ENCODE measurements at regions not wholly inside any gene's neighbourhood (a gene's known extent, or its start where the extent isn't known, plus 50 kb on each side); places are given as distances from the start of the nearest gene placed in this dataset.

- no peak for TF ChIP-seq CTCF (IDR thresholded peaks at IDR 0.05; ENCODE audit: unreplicated experiment)
- DNase-seq (ENCODE audit: unreplicated experiment), result no peak
- Mint-ChIP-seq H3K4me3 (ENCODE audit: unreplicated experiment) (no peak overlapping the region), H3K27me3 (ENCODE audit: insufficient read depth, unreplicated experiment) (no peaks in the 10 kb centered on the region), H3K27ac (ENCODE audit: low read depth, unreplicated experiment) (no peak overlapping the region), H3K4me1 (ENCODE audit: insufficient read depth, unreplicated experiment) (no peaks in the 10 kb centered on the region), H3K9me3 (ENCODE audit: unreplicated experiment) (no peaks in the 10 kb centered on the region), H3K36me3 (ENCODE audit: insufficient read depth, unreplicated experiment) (no peaks in the 10 kb centered on the region)
- CTCF ChIA-PET, result interaction anchor here (1.2 kb wide), 1 partner anchor 128 kb away, joined by 3 read pairs; no protein-coding TSS in a partner anchor
- POLR2A ChIA-PET, result no interaction called here
- no TSS peak for BruUV-seq (replicated peaks)
- intact Hi-C loops (cut with micrococcal nuclease), result no loop called here
Observed at GRCh38 chr2:146954544-146954943, 890.3 kb upstream of the ACVR2A start.

- H3K27me3 Mint-ChIP-seq (ENCODE audit: insufficient read depth, unreplicated experiment), result no peaks in the 10 kb centered on the region
- ChIA-PET POLR2A (interaction anchor here (0.6 to 0.9 kb wide), 2 partner anchors 16 to 29 kb away, joined by 3 to 6 read pairs; no protein-coding TSS in a partner anchor), CTCF (interaction anchor here (0.6 to 2.0 kb wide), 3 partner anchors 9 to 93 kb away, joined by 3 to 6 read pairs (median 4); no protein-coding TSS in a partner anchor)
- no peak for TF ChIP-seq CTCF (IDR thresholded peaks at IDR 0.05; ENCODE audit: unreplicated experiment)
- no peak overlapping the region for H3K27ac Mint-ChIP-seq (ENCODE audit: low read depth, unreplicated experiment)
- H3K9me3 Mint-ChIP-seq (ENCODE audit: unreplicated experiment), result no peaks in the 10 kb centered on the region
- no peak for DNase-seq (ENCODE audit: unreplicated experiment)
- no peaks in the 10 kb centered on the region for H3K36me3 Mint-ChIP-seq (ENCODE audit: insufficient read depth, unreplicated experiment)
- no peaks in the 10 kb centered on the region for H3K4me1 Mint-ChIP-seq (ENCODE audit: insufficient read depth, unreplicated experiment)
- intact Hi-C loops (cut with micrococcal nuclease), result no loop called here
- BruUV-seq (replicated peaks), result no TSS peak
- H3K4me3 Mint-ChIP-seq (ENCODE audit: unreplicated experiment), result no peak overlapping the region
Observed at GRCh38 chr2:146952696-146953095, 892.1 kb upstream of the ACVR2A start.

GRCh38 chr2:146950911-146951310, 893.9 kb upstream of the ACVR2A start:
- no TSS peak for BruUV-seq (replicated peaks)
- H3K27me3 Mint-ChIP-seq (ENCODE audit: insufficient read depth, unreplicated experiment), result no peaks in the 10 kb centered on the region
- H3K4me3 Mint-ChIP-seq (ENCODE audit: unreplicated experiment), result no peak overlapping the region
- peaks cover 7% of the 10 kb centered on the region for H3K9me3 Mint-ChIP-seq (ENCODE audit: unreplicated experiment)
- ChIA-PET POLR2A (interaction anchor here (1.0 kb wide), 1 partner anchor 893 kb away, joined by 3 read pairs; no protein-coding TSS in a partner anchor), CTCF (no interaction called here)
- H3K4me1 Mint-ChIP-seq (ENCODE audit: insufficient read depth, unreplicated experiment), result no peaks in the 10 kb centered on the region
- no peak for TF ChIP-seq CTCF (IDR thresholded peaks at IDR 0.05; ENCODE audit: unreplicated experiment)
- no peak overlapping the region for H3K27ac Mint-ChIP-seq (ENCODE audit: low read depth, unreplicated experiment)
- intact Hi-C loops (cut with micrococcal nuclease), result no loop called here
- H3K36me3 Mint-ChIP-seq (ENCODE audit: insufficient read depth, unreplicated experiment), result no peaks in the 10 kb centered on the region
- DNase-seq (ENCODE audit: unreplicated experiment), result no peak

- CTCF ChIA-PET, result interaction anchor here (0.6 to 0.7 kb wide), 5 partner anchors 20 to 961 kb away, joined by 3 to 5 read pairs (median 3); no protein-coding TSS in a partner anchor
- POLR2A ChIA-PET, result interaction anchor here (0.8 to 1.0 kb wide), 2 partner anchors 10 to 893 kb away, joined by 3 read pairs; no protein-coding TSS in a partner anchor
- no peak overlapping the region for H3K27ac Mint-ChIP-seq (ENCODE audit: low read depth, unreplicated experiment)
- no peaks in the 10 kb centered on the region for H3K27me3 Mint-ChIP-seq (ENCODE audit: insufficient read depth, unreplicated experiment)
- H3K4me3 Mint-ChIP-seq (ENCODE audit: unreplicated experiment), result no peak overlapping the region
- DNase-seq (ENCODE audit: unreplicated experiment), result no peak
- peaks cover 7% of the 10 kb centered on the region for H3K9me3 Mint-ChIP-seq (ENCODE audit: unreplicated experiment)
- intact Hi-C loops (cut with micrococcal nuclease), result no loop called here
- no TSS peak for BruUV-seq (replicated peaks)
- H3K36me3 Mint-ChIP-seq (ENCODE audit: insufficient read depth, unreplicated experiment), result no peaks in the 10 kb centered on the region
- TF ChIP-seq CTCF (IDR thresholded peaks at IDR 0.05; ENCODE audit: unreplicated experiment), result no peak
- no peaks in the 10 kb centered on the region for H3K4me1 Mint-ChIP-seq (ENCODE audit: insufficient read depth, unreplicated experiment)
Observed at GRCh38 chr2:146950361-146950760, 894.5 kb upstream of the ACVR2A start.

Data from MCF 10A (cell line).